ENCODE measurements at regions not wholly inside any gene's neighbourhood (a gene's known extent, or its start where the extent isn't known, plus 50 kb on each side); places are given as distances from the start of the nearest gene placed in this dataset.

GRCh38 chr20:40472905-40473304, 216.1 kb downstream of the MAFB start:
- TF ChIP-seq PRDM4 (tag by site-specific recombination; IDR thresholded peaks at IDR 0.05) (no peak), ZNF596 (tag by site-specific recombination; IDR thresholded peaks at IDR 0.05) (no peak), YY1 (tag by site-specific recombination; IDR thresholded peaks at IDR 0.05) (no peak), ZBTB20 (tag by site-specific recombination; IDR thresholded peaks at IDR 0.05) (no peak), KLF7 (tag by site-specific recombination; IDR thresholded peaks at IDR 0.05; ENCODE audit: borderline replicate concordance) (no peak)
- TF ChIP-seq, protein P1, sequence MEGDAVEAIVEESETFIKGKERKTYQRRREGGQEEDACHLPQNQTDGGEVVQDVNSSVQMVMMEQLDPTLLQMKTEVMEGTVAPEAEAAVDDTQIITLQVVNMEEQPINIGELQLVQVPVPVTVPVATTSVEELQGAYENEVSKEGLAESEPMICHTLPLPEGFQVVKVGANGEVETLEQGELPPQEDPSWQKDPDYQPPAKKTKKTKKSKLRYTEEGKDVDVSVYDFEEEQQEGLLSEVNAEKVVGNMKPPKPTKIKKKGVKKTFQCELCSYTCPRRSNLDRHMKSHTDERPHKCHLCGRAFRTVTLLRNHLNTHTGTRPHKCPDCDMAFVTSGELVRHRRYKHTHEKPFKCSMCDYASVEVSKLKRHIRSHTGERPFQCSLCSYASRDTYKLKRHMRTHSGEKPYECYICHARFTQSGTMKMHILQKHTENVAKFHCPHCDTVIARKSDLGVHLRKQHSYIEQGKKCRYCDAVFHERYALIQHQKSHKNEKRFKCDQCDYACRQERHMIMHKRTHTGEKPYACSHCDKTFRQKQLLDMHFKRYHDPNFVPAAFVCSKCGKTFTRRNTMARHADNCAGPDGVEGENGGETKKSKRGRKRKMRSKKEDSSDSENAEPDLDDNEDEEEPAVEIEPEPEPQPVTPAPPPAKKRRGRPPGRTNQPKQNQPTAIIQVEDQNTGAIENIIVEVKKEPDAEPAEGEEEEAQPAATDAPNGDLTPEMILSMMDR (tag by site-specific recombination; IDR thresholded peaks at IDR 0.05): no peak
- TF ChIP-seq, protein P2, sequence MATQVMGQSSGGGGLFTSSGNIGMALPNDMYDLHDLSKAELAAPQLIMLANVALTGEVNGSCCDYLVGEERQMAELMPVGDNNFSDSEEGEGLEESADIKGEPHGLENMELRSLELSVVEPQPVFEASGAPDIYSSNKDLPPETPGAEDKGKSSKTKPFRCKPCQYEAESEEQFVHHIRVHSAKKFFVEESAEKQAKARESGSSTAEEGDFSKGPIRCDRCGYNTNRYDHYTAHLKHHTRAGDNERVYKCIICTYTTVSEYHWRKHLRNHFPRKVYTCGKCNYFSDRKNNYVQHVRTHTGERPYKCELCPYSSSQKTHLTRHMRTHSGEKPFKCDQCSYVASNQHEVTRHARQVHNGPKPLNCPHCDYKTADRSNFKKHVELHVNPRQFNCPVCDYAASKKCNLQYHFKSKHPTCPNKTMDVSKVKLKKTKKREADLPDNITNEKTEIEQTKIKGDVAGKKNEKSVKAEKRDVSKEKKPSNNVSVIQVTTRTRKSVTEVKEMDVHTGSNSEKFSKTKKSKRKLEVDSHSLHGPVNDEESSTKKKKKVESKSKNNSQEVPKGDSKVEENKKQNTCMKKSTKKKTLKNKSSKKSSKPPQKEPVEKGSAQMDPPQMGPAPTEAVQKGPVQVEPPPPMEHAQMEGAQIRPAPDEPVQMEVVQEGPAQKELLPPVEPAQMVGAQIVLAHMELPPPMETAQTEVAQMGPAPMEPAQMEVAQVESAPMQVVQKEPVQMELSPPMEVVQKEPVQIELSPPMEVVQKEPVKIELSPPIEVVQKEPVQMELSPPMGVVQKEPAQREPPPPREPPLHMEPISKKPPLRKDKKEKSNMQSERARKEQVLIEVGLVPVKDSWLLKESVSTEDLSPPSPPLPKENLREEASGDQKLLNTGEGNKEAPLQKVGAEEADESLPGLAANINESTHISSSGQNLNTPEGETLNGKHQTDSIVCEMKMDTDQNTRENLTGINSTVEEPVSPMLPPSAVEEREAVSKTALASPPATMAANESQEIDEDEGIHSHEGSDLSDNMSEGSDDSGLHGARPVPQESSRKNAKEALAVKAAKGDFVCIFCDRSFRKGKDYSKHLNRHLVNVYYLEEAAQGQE (tag by site-specific recombination; IDR thresholded peaks at IDR 0.05): no peak

Data from HEK293 (cell line).